MM.1S (cell line): ENCODE measurements at regions not wholly inside any gene's neighbourhood (a gene's known extent, or its start where the extent isn't known, plus 50 kb on each side); places are given as distances from the start of the nearest gene placed in this dataset.

Experiments used
- DNase-seq: peaks from one replicate; pipeline ENCODE4 v3.0.0-alpha.2; 2015
- H2AFZ ChIP-seq: fragments of 300-600 bp; sonication (generic); 2 replicates; pipeline ENCODE4 v1.6.0; 2016; ENCODE audit warnings: antibody characterized with exemption, low read length
- H3F3A ChIP-seq: fragments of 300-600 bp; sonication (generic); 2 replicates; pipeline ENCODE4 v1.6.1; 2016; ENCODE audit warnings: mild to moderate bottlenecking, antibody characterized with exemption, low read length, moderate library complexity, mixed read lengths; ENCODE audit not compliant: insufficient read depth
- H3K27ac ChIP-seq: fragments of 300-600 bp; sonication (generic); 2 replicates; pipeline ENCODE4 v1.5.1; 2016; ENCODE audit warnings: mild to moderate bottlenecking, low read length
- H3K27me3 ChIP-seq: fragments of 300-600 bp; sonication (generic); replicated peaks from 2 replicates; pipeline ENCODE4 v1.6.0; 2016; ENCODE audit warnings: low read length; ENCODE audit not compliant: insufficient read depth
- H3K36me3 ChIP-seq: fragments of 300-600 bp; sonication (generic); replicated peaks from 2 replicates; pipeline ENCODE4 v1.6.1; 2016; ENCODE audit warnings: mild to moderate bottlenecking, low read length, mixed read lengths; ENCODE audit not compliant: insufficient read depth
- H3K4me1 ChIP-seq: fragments of 300-600 bp; sonication (generic); 2 replicates; pipeline ENCODE4 v1.6.1; 2016; ENCODE audit warnings: low read length, mixed read lengths
- H3K4me2 ChIP-seq: fragments of 300-600 bp; sonication (generic); 2 replicates; pipeline ENCODE4 v1.6.0; 2016; ENCODE audit warnings: low read depth, low read length
- H3K4me3 ChIP-seq: fragments of 300-600 bp; sonication (generic); 2 replicates; pipeline ENCODE4 v1.5.1; 2016; ENCODE audit warnings: low read length, mixed read lengths
- H3K79me2 ChIP-seq: fragments of 300-600 bp; sonication (generic); 2 replicates; pipeline ENCODE4 v1.6.1; 2016; ENCODE audit warnings: mixed run types, low read length, mixed read lengths
- H3K9ac ChIP-seq: fragments of 300-600 bp; sonication (generic); 2 replicates; pipeline ENCODE4 v1.6.1; 2016; ENCODE audit warnings: low read length, mixed read lengths
- H3K9me2 ChIP-seq: fragments of 300-600 bp; sonication (generic); replicated peaks from 2 replicates; pipeline ENCODE4 v1.6.1; 2016; ENCODE audit warnings: mild to moderate bottlenecking, low read length, mixed read lengths; ENCODE audit not compliant: insufficient read depth
- H3K9me3 ChIP-seq: fragments of 300-600 bp; sonication (generic); replicated peaks from 2 replicates; pipeline ENCODE4 v1.6.1; 2016; ENCODE audit warnings: mild to moderate bottlenecking, low read length, mixed read lengths; ENCODE audit not compliant: insufficient read depth
- H4K20me1 ChIP-seq: fragments of 300-600 bp; sonication (generic); 2 replicates; pipeline ENCODE4 v1.6.1; 2016; ENCODE audit warnings: mild to moderate bottlenecking, low read length, moderate library complexity, mixed read lengths; ENCODE audit not compliant: insufficient read depth
- EZH2 ChIP-seq: fragments of 300-600 bp; sonication (generic); optimal IDR thresholded peaks from 2 replicates; pipeline ENCODE3; 2017; ENCODE audit warnings: low read depth, mild to moderate bottlenecking, antibody characterized with exemption, low read length, mixed read lengths
- EZH2phosphoT487 ChIP-seq: fragments of 300-600 bp; sonication (generic); IDR thresholded peaks from 2 replicates; pipeline ENCODE4 v1.6.1; 2018; ENCODE audit warnings: antibody characterized with exemption, low read length
- TF ChIP-seq, protein P1 (sequence below): fragments of 300-600 bp; sonication (generic); IDR thresholded peaks from 2 replicates; pipeline ENCODE4 v1.5.1; 2016; ENCODE audit warnings: antibody characterized with exemption, low read length, mixed read lengths

DNA sequence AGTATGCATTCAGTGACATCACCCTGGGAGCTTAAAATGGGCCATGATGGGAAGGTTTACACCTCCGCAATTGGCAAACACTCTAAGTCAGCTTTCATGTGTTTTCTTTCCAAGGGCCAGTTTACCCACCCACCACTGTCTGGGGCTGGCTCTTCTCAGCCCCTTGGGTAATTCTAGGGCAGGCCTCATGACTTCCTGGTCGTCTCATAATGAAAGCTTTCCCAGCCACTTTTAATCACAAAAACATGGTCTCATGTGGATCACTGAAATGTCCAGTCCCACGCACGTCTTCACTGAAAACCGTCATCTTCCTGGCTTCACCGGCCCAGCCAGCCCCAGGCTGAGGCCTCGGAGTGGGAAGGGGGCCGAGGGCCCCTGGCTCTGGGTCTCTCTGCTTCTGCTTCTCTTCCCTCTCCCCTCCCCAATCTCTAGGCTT lies 58.5 kb upstream of the ANO1 start:
- no peak overlapping the region for H2AFZ ChIP-seq
- no peaks in the 10 kb centered on the region for H3F3A ChIP-seq
- H3K27me3 ChIP-seq: peaks cover 96% of the 10 kb centered on the region
- H3K4me1 ChIP-seq: no peaks in the 10 kb centered on the region
- H3K9me3 ChIP-seq: no peaks in the 10 kb centered on the region
- DNase-seq: no peak
- no peaks in the 10 kb centered on the region for H4K20me1 ChIP-seq
- H3K4me2 ChIP-seq: no peak overlapping the region
- H3K4me3 ChIP-seq: no peak overlapping the region
- no peak overlapping the region for H3K27ac ChIP-seq
- no peak overlapping the region for H3K9ac ChIP-seq
- no peaks in the 10 kb centered on the region for H3K36me3 ChIP-seq
- TF ChIP-seq EZH2 (no peak), EZH2phosphoT487 (no peak)
- TF ChIP-seq, protein P1, sequence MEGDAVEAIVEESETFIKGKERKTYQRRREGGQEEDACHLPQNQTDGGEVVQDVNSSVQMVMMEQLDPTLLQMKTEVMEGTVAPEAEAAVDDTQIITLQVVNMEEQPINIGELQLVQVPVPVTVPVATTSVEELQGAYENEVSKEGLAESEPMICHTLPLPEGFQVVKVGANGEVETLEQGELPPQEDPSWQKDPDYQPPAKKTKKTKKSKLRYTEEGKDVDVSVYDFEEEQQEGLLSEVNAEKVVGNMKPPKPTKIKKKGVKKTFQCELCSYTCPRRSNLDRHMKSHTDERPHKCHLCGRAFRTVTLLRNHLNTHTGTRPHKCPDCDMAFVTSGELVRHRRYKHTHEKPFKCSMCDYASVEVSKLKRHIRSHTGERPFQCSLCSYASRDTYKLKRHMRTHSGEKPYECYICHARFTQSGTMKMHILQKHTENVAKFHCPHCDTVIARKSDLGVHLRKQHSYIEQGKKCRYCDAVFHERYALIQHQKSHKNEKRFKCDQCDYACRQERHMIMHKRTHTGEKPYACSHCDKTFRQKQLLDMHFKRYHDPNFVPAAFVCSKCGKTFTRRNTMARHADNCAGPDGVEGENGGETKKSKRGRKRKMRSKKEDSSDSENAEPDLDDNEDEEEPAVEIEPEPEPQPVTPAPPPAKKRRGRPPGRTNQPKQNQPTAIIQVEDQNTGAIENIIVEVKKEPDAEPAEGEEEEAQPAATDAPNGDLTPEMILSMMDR: no peak
- H3K79me2 ChIP-seq: no peaks in the 10 kb centered on the region
- H3K9me2 ChIP-seq: no peaks in the 10 kb centered on the region

DNA sequence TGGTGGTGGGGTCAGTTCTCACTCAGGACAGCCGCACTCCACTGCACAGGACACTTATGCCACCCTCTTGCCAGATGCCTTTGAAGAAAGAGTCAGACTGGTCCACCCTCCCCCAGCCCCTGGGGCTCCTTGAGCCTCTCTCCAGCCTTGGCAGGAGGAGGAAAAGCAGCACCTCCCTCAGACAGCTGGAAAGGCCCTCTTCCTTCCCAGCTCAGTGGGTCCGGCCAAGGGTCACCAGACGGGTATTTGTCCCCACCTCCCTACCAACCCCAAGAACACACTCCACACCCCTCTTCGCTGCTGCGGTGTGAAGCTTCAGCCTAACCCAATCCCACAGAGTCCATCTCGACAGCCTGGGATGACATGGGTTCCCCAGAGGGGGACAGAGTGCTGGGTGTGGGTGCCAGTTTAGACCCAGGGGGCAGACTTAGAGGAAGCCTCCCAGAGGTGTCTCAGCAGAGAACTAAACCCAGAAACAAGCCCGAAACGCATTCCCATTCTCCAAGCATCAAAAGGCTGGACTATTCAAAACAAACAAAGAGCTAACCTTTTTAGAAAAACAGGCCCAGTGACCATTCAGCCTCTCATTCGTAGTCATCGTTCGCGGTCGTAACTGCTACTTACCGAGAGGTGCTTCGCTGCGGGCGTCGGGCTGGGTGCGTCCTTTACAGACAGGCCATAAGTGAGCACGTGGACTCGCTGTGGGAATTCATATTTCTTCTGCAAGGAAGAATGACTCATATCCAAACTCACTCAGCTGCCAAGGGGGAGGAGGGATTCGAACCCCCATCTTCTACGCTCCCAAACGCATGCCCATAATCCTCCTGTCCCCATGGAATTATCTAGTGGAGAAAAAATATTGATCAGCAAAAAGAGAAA lies 57.5 kb upstream of the ANO1 start:
- H3K27me3 ChIP-seq: peaks cover 89% of the 10 kb centered on the region
- no peaks in the 10 kb centered on the region for H4K20me1 ChIP-seq
- H3K4me2 ChIP-seq: no peak overlapping the region
- H3K4me1 ChIP-seq: no peaks in the 10 kb centered on the region
- H3K79me2 ChIP-seq: no peaks in the 10 kb centered on the region
- H3K4me3 ChIP-seq: no peak overlapping the region
- no peak overlapping the region for H3K27ac ChIP-seq
- DNase-seq: no peak
- no peaks in the 10 kb centered on the region for H3K9me3 ChIP-seq
- no peak overlapping the region for H2AFZ ChIP-seq
- H3K9ac ChIP-seq: no peak overlapping the region
- H3K9me2 ChIP-seq: no peaks in the 10 kb centered on the region
- H3K36me3 ChIP-seq: no peaks in the 10 kb centered on the region
- TF ChIP-seq EZH2 (no peak), EZH2phosphoT487 (no peak)
- TF ChIP-seq, protein P1: no peak
- H3F3A ChIP-seq: no peaks in the 10 kb centered on the region

DNA sequence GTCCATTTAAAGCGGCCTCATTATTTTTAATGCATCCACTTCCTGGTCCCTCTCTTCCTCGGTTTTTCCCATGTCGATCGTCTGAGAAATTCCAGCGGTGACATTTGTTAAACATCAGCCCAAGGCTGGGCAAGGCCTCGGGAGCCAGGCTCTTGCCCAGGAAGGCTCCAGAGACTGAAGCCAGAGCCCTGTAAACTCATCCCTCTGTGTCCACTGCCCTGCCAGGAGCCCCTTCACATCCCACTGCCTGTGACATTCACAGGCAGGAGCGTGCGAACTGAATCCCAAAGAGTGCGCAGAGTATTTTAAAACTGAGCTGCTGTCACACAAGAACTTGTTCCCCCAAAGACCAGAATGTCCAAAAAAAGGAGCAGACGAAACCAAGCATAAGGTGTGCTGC lies 56.5 kb upstream of the ANO1 start:
- no peak overlapping the region for H3K4me2 ChIP-seq
- no peak overlapping the region for H3K9ac ChIP-seq
- no peaks in the 10 kb centered on the region for H3K4me1 ChIP-seq
- no peaks in the 10 kb centered on the region for H3F3A ChIP-seq
- peaks cover 79% of the 10 kb centered on the region for H3K27me3 ChIP-seq
- no peak for DNase-seq
- no peaks in the 10 kb centered on the region for H3K79me2 ChIP-seq
- H2AFZ ChIP-seq: no peak overlapping the region
- no peaks in the 10 kb centered on the region for H3K9me2 ChIP-seq
- H3K36me3 ChIP-seq: no peaks in the 10 kb centered on the region
- H3K27ac ChIP-seq: no peak overlapping the region
- no peaks in the 10 kb centered on the region for H4K20me1 ChIP-seq
- TF ChIP-seq EZH2: no peak
- TF ChIP-seq, protein P1: no peak
- no peak for TF ChIP-seq EZH2phosphoT487
- no peaks in the 10 kb centered on the region for H3K9me3 ChIP-seq
- H3K4me3 ChIP-seq: no peak overlapping the region
